ENCODE measurements at regions not wholly inside any gene's neighbourhood (a gene's known extent, or its start where the extent isn't known, plus 50 kb on each side); places are given as distances from the start of the nearest gene placed in this dataset.

DNA sequence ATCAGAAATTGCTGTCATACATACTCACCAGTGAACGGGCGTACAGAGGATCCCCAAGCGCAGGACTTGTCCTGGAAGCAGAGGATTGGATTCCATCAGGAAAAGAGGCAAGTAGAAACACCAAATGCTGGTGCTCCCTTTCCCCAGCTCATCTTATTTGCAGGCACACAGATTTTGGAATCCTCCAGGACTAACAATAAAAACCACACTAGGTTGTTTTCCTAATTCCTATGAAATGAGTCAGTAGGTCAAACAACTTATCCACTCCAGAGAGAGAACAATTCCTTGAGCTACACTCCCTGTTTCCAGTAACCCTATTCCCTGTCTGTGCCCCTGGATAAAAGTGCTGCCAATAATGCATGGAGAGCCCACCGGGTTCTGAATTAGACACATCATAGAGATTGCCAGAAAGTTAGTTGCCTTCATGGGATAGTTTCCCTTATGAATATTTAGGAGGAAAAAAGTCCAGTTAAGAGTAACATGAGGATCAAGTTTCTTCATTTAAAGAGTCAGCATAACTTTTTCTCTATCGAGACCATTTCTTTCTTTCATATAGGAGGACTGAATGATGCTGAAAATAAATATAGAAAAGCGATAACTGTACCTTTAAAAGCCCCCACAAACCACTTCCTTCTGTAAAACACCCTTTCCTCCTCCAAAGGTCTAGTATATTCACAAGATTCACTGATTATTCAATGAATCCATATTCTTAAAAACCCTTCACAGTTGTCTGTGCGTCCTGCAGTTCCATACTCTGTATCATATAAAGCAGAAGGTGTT lies 178.3 kb upstream of the KLF14 start:
- DNase-seq (ENCODE audit: low read depth, low spot score) = no peak

DNA sequence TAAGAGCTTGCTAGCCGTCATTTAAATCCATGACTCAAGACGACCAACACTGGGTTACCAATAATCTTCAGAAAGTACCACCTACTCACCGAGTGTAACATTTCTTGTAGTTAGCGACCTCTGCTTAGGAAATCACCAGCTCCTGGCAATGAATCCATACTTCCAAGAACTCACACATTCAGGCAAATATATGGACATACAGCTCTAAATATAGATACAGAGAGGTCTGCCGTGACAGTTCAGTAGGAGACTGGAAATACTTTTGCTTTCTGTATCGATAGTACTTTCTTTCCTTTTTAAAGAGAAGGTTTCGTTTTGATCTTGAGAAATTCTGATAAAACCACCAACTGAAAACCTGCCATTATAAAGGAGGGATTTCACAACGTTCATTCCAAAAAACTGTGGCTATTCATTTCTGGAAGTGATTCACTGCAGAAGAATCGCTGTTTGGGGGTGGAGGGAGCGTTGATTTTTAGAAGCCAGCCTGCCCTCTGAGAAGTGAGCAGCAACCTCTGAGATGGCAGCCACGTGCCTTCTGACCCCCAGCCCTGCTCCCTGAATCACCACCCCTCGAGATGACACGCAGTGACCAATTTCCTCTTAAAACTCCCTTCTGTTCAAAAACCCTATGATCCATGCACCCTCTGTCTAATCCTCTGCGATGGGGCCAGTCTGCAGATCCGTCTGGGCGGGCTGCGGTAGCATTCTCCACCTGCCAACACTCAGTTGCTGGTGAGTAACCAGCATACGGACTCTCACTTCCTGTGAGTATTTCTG lies 179.0 kb upstream of the KLF14 start:
- DNase-seq (ENCODE audit: low read depth, low spot score) = peak; percentile 72

DNA sequence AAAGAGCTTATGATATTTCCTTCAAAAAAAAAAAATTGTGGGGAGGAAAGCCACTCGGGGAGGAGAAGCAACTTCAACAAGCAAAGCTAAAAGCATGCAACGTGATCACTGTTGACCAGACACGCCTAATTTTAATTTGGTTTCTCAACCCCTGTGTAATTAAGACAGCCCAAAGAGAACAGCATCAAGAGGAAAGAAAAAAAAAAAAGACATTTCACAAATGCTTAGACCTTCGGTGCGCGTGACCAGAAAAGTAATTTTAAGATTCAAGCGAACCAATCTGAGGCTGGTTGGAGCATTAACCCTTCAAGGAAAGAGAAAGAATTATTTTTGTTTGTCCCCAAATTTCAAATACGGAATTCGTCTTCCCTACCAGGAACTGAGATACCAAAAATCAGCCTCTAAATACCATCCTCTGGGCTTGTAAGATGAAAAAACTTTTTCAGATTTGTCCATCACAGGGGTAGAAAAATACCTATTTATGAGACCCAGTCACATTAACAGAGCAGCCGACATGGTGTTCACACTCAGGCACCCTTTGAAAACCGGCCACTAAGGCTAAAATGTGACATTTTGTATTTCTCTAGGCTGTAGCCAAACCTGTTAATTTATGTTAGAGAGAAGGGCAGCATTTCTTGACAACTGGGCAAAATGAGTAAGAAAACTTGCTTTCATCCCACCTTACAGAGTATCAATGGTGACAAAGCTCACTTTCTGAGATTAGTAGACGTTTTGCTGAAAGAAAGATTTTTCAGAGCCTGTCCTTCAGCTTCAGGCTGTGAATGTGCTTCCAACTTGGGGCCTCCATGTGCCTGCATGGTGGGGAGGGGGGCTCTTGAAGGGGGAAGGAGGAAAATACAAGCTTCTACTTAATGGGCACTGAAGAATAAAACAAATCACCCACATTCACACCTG lies 179.9 kb upstream of the KLF14 start:
- no peak for DNase-seq (ENCODE audit: low read depth, low spot score)

DNA sequence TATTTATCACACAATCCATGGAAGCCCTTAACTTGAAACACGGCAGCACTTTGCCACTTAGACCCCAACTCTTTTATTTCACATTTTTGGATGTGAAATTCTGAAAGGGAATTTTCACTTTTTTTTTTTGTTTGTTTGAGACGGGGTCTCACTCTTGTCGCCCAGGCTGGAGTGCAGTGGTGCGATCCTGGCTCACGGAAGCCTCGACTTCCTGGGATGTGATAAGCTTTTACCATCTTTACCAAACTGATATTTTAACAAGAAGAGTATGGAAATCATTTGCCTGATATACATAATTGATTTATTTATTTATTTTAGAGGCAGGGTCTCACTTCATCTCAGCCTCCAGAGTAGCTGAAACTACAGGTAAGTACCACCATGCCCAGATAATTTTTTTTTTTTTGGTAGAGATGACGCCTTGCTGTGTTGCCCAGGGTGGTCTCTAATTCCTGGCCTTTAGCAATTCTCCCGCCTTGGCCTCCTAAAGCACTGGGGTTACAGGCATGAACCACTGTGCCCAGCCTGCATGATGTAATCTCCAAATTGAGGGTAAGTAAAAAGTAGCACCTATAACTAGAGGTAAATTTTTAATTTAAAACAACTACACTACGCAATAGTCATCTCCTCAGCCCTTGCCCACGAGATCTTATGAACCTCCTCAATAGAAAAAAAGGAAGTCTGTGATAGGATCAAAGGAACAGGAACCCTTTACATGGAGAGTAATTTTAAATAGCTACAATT lies 180.7 kb upstream of the KLF14 start:
- no peak for DNase-seq (ENCODE audit: low read depth, low spot score)

DNA sequence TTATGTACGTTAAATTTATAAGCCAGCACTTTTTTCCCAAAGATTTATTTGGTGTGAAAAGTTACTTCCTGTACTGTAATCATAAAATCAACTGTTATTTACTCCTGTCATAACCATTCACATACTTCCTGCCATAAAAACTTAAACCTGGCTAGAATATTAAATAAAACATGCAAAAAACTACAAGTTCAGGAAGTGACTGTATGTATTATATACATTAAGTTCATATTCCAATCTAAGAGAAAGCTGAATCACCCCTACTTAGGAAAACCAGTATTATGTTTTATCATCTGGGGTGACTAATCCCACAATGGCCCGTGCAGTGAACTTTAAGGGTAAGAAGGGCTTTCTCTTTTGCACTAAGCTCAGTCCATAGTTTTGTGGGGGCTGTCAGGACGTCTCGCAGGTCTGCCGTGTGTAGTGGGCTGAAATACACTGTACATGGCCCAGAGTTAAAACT lies 183.7 kb upstream of the KLF14 start:
- DNase-seq (ENCODE audit: low read depth, low spot score) = no peak

DNA sequence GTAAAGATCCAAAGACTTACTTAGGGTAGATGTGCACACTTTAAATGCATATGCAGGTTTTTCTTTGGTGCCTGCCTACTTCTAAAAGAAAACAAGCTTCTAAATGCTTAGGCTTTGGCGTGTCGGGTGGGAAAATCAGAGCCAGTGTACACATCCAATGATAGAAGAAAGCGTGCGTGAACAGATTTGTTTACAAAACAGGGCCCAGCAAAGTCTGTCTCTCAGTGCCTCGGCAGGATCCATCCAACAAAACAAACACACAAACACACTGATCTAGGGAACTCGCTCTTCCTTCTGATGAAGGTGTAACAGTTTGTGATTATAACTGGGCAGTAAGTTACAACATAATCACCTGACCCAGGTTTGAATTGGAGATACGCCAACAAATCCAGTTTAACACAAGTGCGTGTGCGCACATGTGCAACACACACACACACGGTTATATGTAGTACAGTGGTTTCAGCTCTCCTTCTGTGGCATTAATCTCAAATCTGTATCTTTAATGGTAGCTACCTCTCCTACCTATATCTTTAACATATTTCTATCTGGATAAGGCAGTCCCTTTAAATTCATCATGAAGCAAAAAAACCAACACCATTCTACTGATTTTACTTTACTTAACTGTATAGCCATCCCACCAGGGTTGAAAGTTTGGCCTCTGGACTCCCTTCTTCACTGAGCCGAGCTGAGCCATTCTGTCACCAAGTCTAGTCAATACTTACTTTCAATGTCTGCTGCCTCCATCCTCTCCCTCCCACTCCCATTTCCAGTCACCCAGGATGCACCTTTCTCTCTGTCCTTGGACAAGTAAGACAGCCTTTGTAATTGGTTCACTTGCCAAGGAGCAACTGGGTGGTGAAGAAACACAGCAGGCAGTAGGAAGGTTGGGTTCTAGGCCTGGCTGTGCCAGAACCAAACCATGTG lies 184.4 kb upstream of the KLF14 start:
- no peak for DNase-seq (ENCODE audit: low read depth, low spot score)

- no peak for DNase-seq (ENCODE audit: low read depth, low spot score)
Measured at GRCh38 chr7:130919316-130920103, 185.5 kb upstream of the KLF14 start.

DNA sequence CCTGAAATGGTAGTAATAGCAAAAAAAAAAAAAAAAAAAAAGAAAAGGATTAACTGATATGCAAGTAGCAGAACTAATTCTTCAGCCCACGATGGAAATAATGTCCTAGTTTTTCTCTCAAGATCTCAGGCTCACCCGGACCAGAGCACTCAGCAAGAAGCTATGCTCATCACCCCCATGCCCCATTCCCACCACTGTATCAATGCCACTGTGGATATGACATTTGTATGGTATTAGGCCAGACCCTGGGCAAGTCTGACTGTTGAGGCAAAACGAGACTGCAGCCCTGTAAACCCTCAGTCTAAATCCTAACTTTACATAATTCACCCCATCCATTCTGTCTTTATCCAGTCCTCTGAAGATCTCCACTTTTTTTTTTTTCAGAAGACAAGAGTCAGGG lies 186.1 kb upstream of the KLF14 start:
- no peak for DNase-seq (ENCODE audit: low read depth, low spot score)

- DNase-seq (ENCODE audit: low read depth, low spot score) = no peak
Measured at GRCh38 chr7:130921391-130922180, 187.6 kb upstream of the KLF14 start.

DNA sequence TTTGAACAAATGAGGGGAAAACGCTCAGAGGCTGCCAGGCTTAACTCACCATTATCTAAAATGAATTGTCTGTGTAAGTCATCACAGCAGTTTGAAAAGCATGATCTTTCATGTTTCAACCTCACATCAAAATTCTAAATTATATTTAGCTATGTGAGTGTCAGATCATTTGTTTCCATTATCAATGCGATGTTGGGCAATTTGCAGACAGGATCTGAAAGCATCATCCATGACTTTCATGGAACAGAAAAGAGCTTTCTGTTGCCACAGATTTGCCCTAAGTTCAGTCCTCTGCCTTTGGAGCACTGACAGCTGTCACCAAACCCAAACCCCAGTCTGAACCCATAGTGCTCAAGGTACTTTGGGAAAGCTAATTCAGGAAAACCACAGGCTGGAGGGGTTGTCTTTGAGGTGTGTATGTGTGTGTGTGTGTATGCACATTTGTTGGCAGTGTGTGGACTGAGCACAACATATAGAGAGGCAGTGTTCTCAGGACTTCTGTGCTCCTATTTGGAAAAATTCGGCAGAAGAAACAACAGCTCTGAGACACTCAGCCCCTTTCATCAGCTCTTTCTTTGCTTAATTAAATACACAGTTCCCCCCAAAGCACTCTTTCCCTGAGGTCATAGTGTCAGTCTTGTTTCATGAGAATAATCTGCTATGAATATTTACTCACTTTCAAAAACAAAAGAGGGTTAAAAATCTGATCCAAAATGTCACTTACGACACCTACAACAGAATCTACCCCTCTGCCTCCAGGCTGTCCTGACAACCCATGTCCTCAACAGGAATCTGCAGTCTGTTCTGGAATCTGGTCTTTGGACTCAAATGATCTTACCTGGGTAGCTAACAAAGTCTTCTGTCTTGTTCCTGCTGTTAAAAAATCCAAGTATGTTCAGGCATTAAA lies 188.5 kb upstream of the KLF14 start:
- no peak for DNase-seq (ENCODE audit: low read depth, low spot score)

GRCh38 chr7:130923365-130923764 lies 189.4 kb upstream of the KLF14 start:
- no peak for DNase-seq (ENCODE audit: low read depth, low spot score)

DNA sequence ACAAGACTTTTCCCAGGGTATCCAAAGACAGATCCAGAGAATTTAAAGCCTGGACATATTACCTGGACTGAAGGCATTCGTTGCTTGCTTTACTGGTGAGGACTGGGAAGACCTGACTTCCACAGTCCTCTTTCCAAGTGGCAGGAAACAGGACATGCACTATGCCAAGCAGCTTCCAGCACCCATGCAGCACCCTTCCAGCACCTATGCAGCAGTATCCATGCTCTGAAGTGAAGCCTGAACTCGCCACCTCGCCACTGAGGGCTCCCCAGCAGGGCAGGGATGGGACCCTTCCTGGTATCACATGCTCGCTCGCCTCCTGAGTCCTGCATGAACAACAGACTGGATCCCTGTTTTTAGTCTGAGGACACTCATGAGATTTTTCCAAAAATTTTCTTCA lies 189.9 kb upstream of the KLF14 start:
- DNase-seq (ENCODE audit: low read depth, low spot score) = no peak

DNA sequence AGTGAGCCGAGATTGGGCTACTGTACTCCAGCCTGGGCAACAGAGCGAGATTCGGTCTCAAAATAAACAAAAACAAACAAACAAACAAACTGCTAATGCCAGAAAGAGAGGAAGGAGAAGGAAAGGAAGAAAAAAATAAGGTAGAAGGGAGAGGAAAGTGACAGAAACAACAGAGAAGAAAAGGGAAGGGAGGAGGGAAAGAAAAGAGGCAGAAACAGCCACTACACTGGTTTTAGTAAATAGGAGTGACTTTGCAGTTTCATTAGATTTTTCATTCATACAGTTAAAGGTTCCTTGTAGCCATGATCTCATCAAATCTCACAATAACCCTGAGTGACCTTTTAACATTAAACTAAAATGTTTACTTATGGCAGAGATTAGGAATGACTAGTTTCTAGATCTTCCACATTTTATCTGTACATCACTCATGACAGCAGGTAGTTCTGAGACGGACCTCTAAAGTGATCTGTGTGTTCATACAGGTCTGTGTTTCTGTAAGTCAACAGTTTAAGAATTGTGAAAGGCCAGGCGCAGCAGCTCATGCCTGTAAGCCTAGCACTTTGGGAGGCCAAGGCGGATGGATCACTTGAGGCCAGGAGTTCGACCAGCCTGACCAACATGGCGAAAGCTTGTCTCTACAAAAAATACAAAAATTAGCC lies 191.3 kb upstream of the KLF14 start:
- DNase-seq (ENCODE audit: low read depth, low spot score) = no peak

GRCh38 chr7:130926001-130926691 lies 192.1 kb upstream of the KLF14 start:
- no peak for DNase-seq (ENCODE audit: low read depth, low spot score)

- DNase-seq (ENCODE audit: low read depth, low spot score) = no peak
Measured at GRCh38 chr7:130927062-130927461, 193.1 kb upstream of the KLF14 start.

DNA sequence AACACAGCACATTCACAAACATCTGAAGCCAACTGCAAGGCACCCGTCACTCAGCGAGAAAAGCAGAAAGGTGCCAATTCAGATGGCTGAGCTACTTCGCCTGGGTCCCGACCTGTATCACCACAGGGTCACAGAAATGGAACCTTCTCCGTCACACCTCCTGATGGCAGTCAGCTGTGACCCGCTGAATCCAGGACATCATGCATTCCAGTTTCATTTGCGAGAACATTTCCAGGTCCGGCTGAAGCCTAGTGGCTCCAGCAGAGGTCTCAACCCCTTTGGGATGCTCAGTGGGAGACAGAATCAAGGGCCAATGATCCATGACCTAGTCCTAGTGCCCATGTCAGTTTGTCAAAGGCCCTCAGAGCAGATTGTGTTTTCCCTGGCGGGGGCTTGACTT lies 193.6 kb upstream of the KLF14 start:
- DNase-seq (ENCODE audit: low read depth, low spot score) = no peak
